Muscle of leg (tissue), 3 donors: ENCODE measurements at regions not wholly inside any gene's neighbourhood (a gene's known extent, or its start where the extent isn't known, plus 50 kb on each side); places are given as distances from the start of the nearest gene placed in this dataset.

Source experiments
- DNase-seq: peaks from one replicate; pipeline ENCODE4 v3.0.0; 2013
- H3K27ac ChIP-seq: one replicate; pipeline ENCODE4 v1.5.1; 2013; ENCODE audit warnings: mild to moderate bottlenecking, low read length, control low read depth
- H3K27me3 ChIP-seq: one replicate; pipeline ENCODE4 v1.6.1; 2013; ENCODE audit warnings: low read length; ENCODE audit not compliant: control insufficient read depth, insufficient read depth
- H3K36me3 ChIP-seq: one replicate; pipeline ENCODE4 v1.6.1; 2013; ENCODE audit warnings: low read length; ENCODE audit not compliant: control insufficient read depth, insufficient read depth
- H3K4me1 ChIP-seq: one replicate; pipeline ENCODE4 v1.6.1; 2013; ENCODE audit warnings: low read length; ENCODE audit not compliant: control insufficient read depth, insufficient read depth
- H3K4me3 ChIP-seq: one replicate; pipeline ENCODE4 v1.5.1; 2013; ENCODE audit warnings: low read length, control low read depth
- H3K9me3 ChIP-seq: replicated peaks from 2 replicates; pipeline ENCODE4 v1.6.1; 2013; ENCODE audit warnings: low read depth, low read length; ENCODE audit not compliant: control insufficient read depth
- WGBS: methylation state at CpG from one replicate; pipeline ENCODE4 v1.1.5; 2013; ENCODE audit warnings: missing lambda C conversion rate; ENCODE audit not compliant: insufficient coverage; 5-methylcytosine and 5-hydroxymethylcytosine counted together

GRCh38 chr5:92566113-92566786 lies 1014.8 kb downstream of the NR2F1-AS1 start:
- no peak for DNase-seq
- no peaks in the 10 kb centered on the region for H3K4me1 ChIP-seq
- WGBS = no CpG with 5 or more reads among the region's 3 CpGs

GRCh38 chr5:92565673-92566072 lies 1015.3 kb downstream of the NR2F1-AS1 start:
- H3K27ac ChIP-seq = no peak overlapping the region
- no peaks in the 10 kb centered on the region for H3K9me3 ChIP-seq
- WGBS = no CpG with 5 or more reads among the region's 3 CpGs
- H3K4me3 ChIP-seq = no peak overlapping the region
- H3K36me3 ChIP-seq = no peaks in the 10 kb centered on the region
- no peak for DNase-seq
- no peaks in the 10 kb centered on the region for H3K4me1 ChIP-seq
- no peaks in the 10 kb centered on the region for H3K27me3 ChIP-seq

More at GRCh38 chr5:92566113-92566786, 1014.8 kb downstream of the NR2F1-AS1 start:
- H3K9me3 ChIP-seq = no peaks in the 10 kb centered on the region
- no peaks in the 10 kb centered on the region for H3K27me3 ChIP-seq
- no peak overlapping the region for H3K27ac ChIP-seq
- no peaks in the 10 kb centered on the region for H3K36me3 ChIP-seq
- H3K4me3 ChIP-seq = no peak overlapping the region

- DNase-seq = no peak
- Histone ChIP-seq H3K4me1 (no peaks in the 10 kb centered on the region), H3K27ac (no peak overlapping the region), H3K27me3 (no peaks in the 10 kb centered on the region), H3K9me3 (no peaks in the 10 kb centered on the region), H3K36me3 (no peaks in the 10 kb centered on the region), H3K4me3 (no peak overlapping the region)
Measured at GRCh38 chr5:92562065-92562464, 1019.0 kb downstream of the NR2F1-AS1 start.

- Histone ChIP-seq H3K27me3 (no peaks in the 10 kb centered on the region), H3K27ac (no peak overlapping the region), H3K36me3 (no peaks in the 10 kb centered on the region), H3K4me3 (no peak overlapping the region), H3K4me1 (no peaks in the 10 kb centered on the region), H3K9me3 (no peaks in the 10 kb centered on the region)
- no peak for DNase-seq
- no CpG with 5 or more reads among the region's 1 CpG for WGBS
Measured at GRCh38 chr5:92561411-92561959, 1019.5 kb downstream of the NR2F1-AS1 start.

- no peak overlapping the region for H3K4me3 ChIP-seq
- peak; percentile 60 for DNase-seq
- H3K36me3 ChIP-seq = no peaks in the 10 kb centered on the region
- no peaks in the 10 kb centered on the region for H3K9me3 ChIP-seq
- no CpG with 5 or more reads among the region's 4 CpGs for WGBS
- H3K4me1 ChIP-seq = no peaks in the 10 kb centered on the region
- H3K27ac ChIP-seq = no peak overlapping the region
- no peaks in the 10 kb centered on the region for H3K27me3 ChIP-seq
Measured at GRCh38 chr5:92560698-92561401, 1020.2 kb downstream of the NR2F1-AS1 start.

GRCh38 chr5:92559781-92560180 lies 1021.2 kb downstream of the NR2F1-AS1 start:
- Histone ChIP-seq H3K27ac (no peak overlapping the region), H3K4me3 (no peak overlapping the region), H3K36me3 (no peaks in the 10 kb centered on the region), H3K27me3 (no peaks in the 10 kb centered on the region), H3K9me3 (no peaks in the 10 kb centered on the region), H3K4me1 (no peaks in the 10 kb centered on the region)
- DNase-seq = peak; percentile 47
- 85% methylated on average over 2 of the region's 3 CpGs for WGBS

- Histone ChIP-seq H3K27ac (no peak overlapping the region), H3K4me1 (no peaks in the 10 kb centered on the region), H3K9me3 (no peaks in the 10 kb centered on the region), H3K4me3 (no peak overlapping the region), H3K36me3 (no peaks in the 10 kb centered on the region), H3K27me3 (no peaks in the 10 kb centered on the region)
- no CpG with 5 or more reads among the region's 4 CpGs for WGBS
- DNase-seq = no peak
Measured at GRCh38 chr5:92559331-92559730, 1021.7 kb downstream of the NR2F1-AS1 start.

GRCh38 chr5:92556747-92557146 lies 1024.3 kb downstream of the NR2F1-AS1 start:
- Histone ChIP-seq H3K9me3 (no peaks in the 10 kb centered on the region), H3K36me3 (no peaks in the 10 kb centered on the region), H3K4me3 (no peak overlapping the region), H3K27me3 (no peaks in the 10 kb centered on the region), H3K4me1 (no peaks in the 10 kb centered on the region), H3K27ac (no peak overlapping the region)
- WGBS = no CpG with 5 or more reads among the region's 1 CpG
- DNase-seq = no peak

GRCh38 chr5:92554447-92555085 lies 1026.5 kb downstream of the NR2F1-AS1 start:
- no peaks in the 10 kb centered on the region for H3K9me3 ChIP-seq
- no peak overlapping the region for H3K27ac ChIP-seq
- no peaks in the 10 kb centered on the region for H3K36me3 ChIP-seq
- DNase-seq = no peak
- no CpG with 5 or more reads among the region's 1 CpG for WGBS
- H3K4me1 ChIP-seq = no peaks in the 10 kb centered on the region
- no peaks in the 10 kb centered on the region for H3K27me3 ChIP-seq
- H3K4me3 ChIP-seq = no peak overlapping the region

- Histone ChIP-seq H3K27ac (no peak overlapping the region), H3K27me3 (no peaks in the 10 kb centered on the region), H3K9me3 (no peaks in the 10 kb centered on the region), H3K4me3 (no peak overlapping the region), H3K4me1 (no peaks in the 10 kb centered on the region), H3K36me3 (no peaks in the 10 kb centered on the region)
- DNase-seq = no peak
Measured at GRCh38 chr5:92553326-92553725, 1027.7 kb downstream of the NR2F1-AS1 start.
